ACC112 (cell line): ENCODE measurements at regions not wholly inside any gene's neighbourhood (a gene's known extent, or its start where the extent isn't known, plus 50 kb on each side); places are given as distances from the start of the nearest gene placed in this dataset.

Experiments used
- H2AFZ ChIP-seq: fragments of 200-600 bp; sonication (generic); one replicate; pipeline ENCODE4 v1.6.0; 2017; ENCODE audit warnings: antibody characterized with exemption, low read length; ENCODE audit not compliant: unreplicated experiment
- H3K27ac ChIP-seq: fragments of 200-600 bp; sonication (generic); 2 replicates; pipeline ENCODE4 v1.5.1; 2014; ENCODE audit warnings: low read depth, mild to moderate bottlenecking, antibody characterized with exemption, low read length, moderate library complexity
- H3K27me3 ChIP-seq: fragments of 200-600 bp; sonication (generic); 2 replicates; pipeline ENCODE4 v1.6.1; 2014; ENCODE audit warnings: mild to moderate bottlenecking, antibody characterized with exemption, low read length, moderate library complexity, mixed read lengths; ENCODE audit not compliant: insufficient read depth
- H3K36me3 ChIP-seq: fragments of 200-600 bp; sonication (generic); 2 replicates; pipeline ENCODE4 v1.6.1; 2016; ENCODE audit warnings: mild to moderate bottlenecking, antibody characterized with exemption, low read length, moderate library complexity, mixed read lengths; ENCODE audit not compliant: insufficient read depth
- H3K4me1 ChIP-seq: fragments of 200-600 bp; sonication (generic); one replicate; pipeline ENCODE4 v1.6.1; 2016; ENCODE audit warnings: low read length, mixed read lengths; ENCODE audit not compliant: insufficient read depth, unreplicated experiment, control insufficient read depth
- H3K4me3 ChIP-seq: fragments of 200-600 bp; sonication (generic); 2 replicates; pipeline ENCODE4 v1.5.1; 2014; ENCODE audit warnings: mild to moderate bottlenecking, low read depth, low read length
- H3K79me2 ChIP-seq: fragments of 200-600 bp; sonication (generic); one replicate; pipeline ENCODE4 v1.6.0; 2016; ENCODE audit warnings: low read length; ENCODE audit not compliant: control insufficient read depth, unreplicated experiment, insufficient read depth

GRCh38 chr3:159074756-159075701 lies 273.2 kb downstream of the MFSD1 start:
- Histone ChIP-seq H2AFZ (no peak overlapping the region), H3K27me3 (no peaks in the 10 kb centered on the region), H3K36me3 (no peaks in the 10 kb centered on the region), H3K27ac (no peak overlapping the region), H3K79me2 (no peaks in the 10 kb centered on the region), H3K4me3 (no peak overlapping the region), H3K4me1 (peaks cover 22% of the 10 kb centered on the region)

GRCh38 chr3:159077860-159078259 lies 276.0 kb downstream of the MFSD1 start:
- no peaks in the 10 kb centered on the region for H3K36me3 ChIP-seq
- peak overlapping the region; percentile 24; the same call in 1 of the 2 replicates for H3K4me3 ChIP-seq
- no peak overlapping the region for H2AFZ ChIP-seq
- H3K79me2 ChIP-seq: no peaks in the 10 kb centered on the region
- H3K27ac ChIP-seq: peak overlapping the region; percentile 89
- H3K27me3 ChIP-seq: no peaks in the 10 kb centered on the region
- peaks cover 41% of the 10 kb centered on the region for H3K4me1 ChIP-seq

GRCh38 chr3:159080256-159080655 lies 278.4 kb downstream of the MFSD1 start:
- no peaks in the 10 kb centered on the region for H3K36me3 ChIP-seq
- H3K27ac ChIP-seq: no peak overlapping the region
- H3K27me3 ChIP-seq: no peaks in the 10 kb centered on the region
- no peak overlapping the region for H3K4me3 ChIP-seq
- no peaks in the 10 kb centered on the region for H3K79me2 ChIP-seq
- no peak overlapping the region for H2AFZ ChIP-seq
- H3K4me1 ChIP-seq: peaks cover 42% of the 10 kb centered on the region

- H3K27ac ChIP-seq: no peak overlapping the region
- no peak overlapping the region for H2AFZ ChIP-seq
- H3K79me2 ChIP-seq: no peaks in the 10 kb centered on the region
- H3K27me3 ChIP-seq: no peaks in the 10 kb centered on the region
- no peak overlapping the region for H3K4me3 ChIP-seq
- H3K4me1 ChIP-seq: peaks cover 42% of the 10 kb centered on the region
- no peaks in the 10 kb centered on the region for H3K36me3 ChIP-seq
Measured at GRCh38 chr3:159080821-159081220, 279.0 kb downstream of the MFSD1 start.

- no peak overlapping the region for H3K4me3 ChIP-seq
- peak overlapping the region; percentile 22 for H2AFZ ChIP-seq
- no peaks in the 10 kb centered on the region for H3K79me2 ChIP-seq
- H3K36me3 ChIP-seq: no peaks in the 10 kb centered on the region
- H3K27ac ChIP-seq: peak overlapping the region; percentile 32
- peaks cover 38% of the 10 kb centered on the region for H3K4me1 ChIP-seq
- no peaks in the 10 kb centered on the region for H3K27me3 ChIP-seq
Measured at GRCh38 chr3:159082519-159082918, 280.7 kb downstream of the MFSD1 start.

GRCh38 chr3:159091936-159092335 lies 290.1 kb downstream of the MFSD1 start:
- H3K27ac ChIP-seq: no peak overlapping the region
- H3K4me3 ChIP-seq: no peak overlapping the region
- no peak overlapping the region for H2AFZ ChIP-seq
- H3K27me3 ChIP-seq: no peaks in the 10 kb centered on the region
- no peaks in the 10 kb centered on the region for H3K4me1 ChIP-seq
- H3K36me3 ChIP-seq: no peaks in the 10 kb centered on the region
- H3K79me2 ChIP-seq: no peaks in the 10 kb centered on the region

GRCh38 chr3:159102001-159102400 lies 300.1 kb downstream of the MFSD1 start:
- Histone ChIP-seq H3K27ac (no peak overlapping the region), H2AFZ (no peak overlapping the region), H3K27me3 (no peaks in the 10 kb centered on the region)

GRCh38 chr3:159112724-159113123 lies 310.9 kb downstream of the MFSD1 start:
- Histone ChIP-seq H3K79me2 (no peaks in the 10 kb centered on the region), H3K27me3 (no peaks in the 10 kb centered on the region), H3K4me3 (no peak overlapping the region), H2AFZ (no peak overlapping the region), H3K4me1 (no peaks in the 10 kb centered on the region), H3K27ac (no peak overlapping the region), H3K36me3 (no peaks in the 10 kb centered on the region)

More at GRCh38 chr3:159102001-159102400, 300.1 kb downstream of the MFSD1 start:
- Histone ChIP-seq H3K79me2 (no peaks in the 10 kb centered on the region), H3K4me3 (no peak overlapping the region), H3K36me3 (no peaks in the 10 kb centered on the region), H3K4me1 (no peaks in the 10 kb centered on the region)

GRCh38 chr3:159113221-159113875 lies 311.5 kb downstream of the MFSD1 start:
- H3K27ac ChIP-seq: no peak overlapping the region
- no peak overlapping the region for H2AFZ ChIP-seq
- no peaks in the 10 kb centered on the region for H3K4me1 ChIP-seq
- no peaks in the 10 kb centered on the region for H3K36me3 ChIP-seq
- no peak overlapping the region for H3K4me3 ChIP-seq
- H3K27me3 ChIP-seq: no peaks in the 10 kb centered on the region
- H3K79me2 ChIP-seq: no peaks in the 10 kb centered on the region

GRCh38 chr3:159114582-159114981 lies 312.7 kb downstream of the MFSD1 start:
- H3K36me3 ChIP-seq: no peaks in the 10 kb centered on the region
- H3K4me3 ChIP-seq: no peak overlapping the region
- no peaks in the 10 kb centered on the region for H3K79me2 ChIP-seq
- no peaks in the 10 kb centered on the region for H3K27me3 ChIP-seq
- no peaks in the 10 kb centered on the region for H3K4me1 ChIP-seq
- no peak overlapping the region for H2AFZ ChIP-seq
- H3K27ac ChIP-seq: no peak overlapping the region

GRCh38 chr3:159123877-159124276 lies 322.0 kb downstream of the MFSD1 start:
- no peak overlapping the region for H3K27ac ChIP-seq
- H3K27me3 ChIP-seq: no peaks in the 10 kb centered on the region
- no peak overlapping the region for H2AFZ ChIP-seq
- H3K36me3 ChIP-seq: no peaks in the 10 kb centered on the region
- H3K4me3 ChIP-seq: no peak overlapping the region
- no peaks in the 10 kb centered on the region for H3K79me2 ChIP-seq
- peaks cover 32% of the 10 kb centered on the region for H3K4me1 ChIP-seq
